ENCODE measurements at regions not wholly inside any gene's neighbourhood (a gene's known extent, or its start where the extent isn't known, plus 50 kb on each side); places are given as distances from the start of the nearest gene placed in this dataset.
"Not testable (repeated sequence)": the region's sequence is repeated elsewhere in the genome, so short reads cannot be mapped to it uniquely, and the experiment has no call there.

DNA sequence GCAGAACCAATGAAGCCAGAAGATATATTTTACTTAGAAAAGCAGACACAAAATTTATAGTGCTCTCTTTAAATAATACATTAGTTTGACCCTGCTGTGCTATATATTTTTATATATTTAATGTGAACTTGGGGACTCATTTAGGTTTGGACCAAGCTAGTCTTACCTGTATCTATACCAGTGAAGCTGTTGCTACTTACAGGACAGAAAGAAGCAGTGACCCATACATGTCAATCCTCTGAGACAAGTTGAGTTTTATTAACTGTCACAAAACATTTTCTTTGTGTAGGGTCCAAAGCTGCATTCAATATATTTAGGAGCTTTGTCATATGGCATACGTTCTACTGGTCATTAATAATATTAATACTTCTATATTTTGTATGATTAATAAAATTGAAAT lies 327.7 kb upstream of the NUDT12 start:
- no peak overlapping the region for H3K27ac ChIP-seq (ENCODE audit: low read depth in 2 of 2, low read length in 2 of 2)
- no peaks in the 10 kb centered on the region for H3K4me1 ChIP-seq (ENCODE audit: control insufficient read depth in 2 of 2, insufficient read depth in 2 of 2, low read length in 2 of 2)
- H3K9me3 ChIP-seq (ENCODE audit: control insufficient read depth in 2 of 2, low read length in 2 of 2), result no peaks in the 10 kb centered on the region
- H3K36me3 ChIP-seq (ENCODE audit: control insufficient read depth in 2 of 2, insufficient read depth in 2 of 2, low read length in 2 of 2), result no peaks in the 10 kb centered on the region
- no peaks in the 10 kb centered on the region for H3K27me3 ChIP-seq (ENCODE audit: control insufficient read depth in 2 of 2, insufficient read depth in 2 of 2, low read length in 2 of 2)
- H3K4me3 ChIP-seq (ENCODE audit: low read length in 2 of 2), result no peak overlapping the region
- H3K9ac ChIP-seq (ENCODE audit: low read depth in 1 of 2, low read length in 2 of 2), result no peak overlapping the region

DNA sequence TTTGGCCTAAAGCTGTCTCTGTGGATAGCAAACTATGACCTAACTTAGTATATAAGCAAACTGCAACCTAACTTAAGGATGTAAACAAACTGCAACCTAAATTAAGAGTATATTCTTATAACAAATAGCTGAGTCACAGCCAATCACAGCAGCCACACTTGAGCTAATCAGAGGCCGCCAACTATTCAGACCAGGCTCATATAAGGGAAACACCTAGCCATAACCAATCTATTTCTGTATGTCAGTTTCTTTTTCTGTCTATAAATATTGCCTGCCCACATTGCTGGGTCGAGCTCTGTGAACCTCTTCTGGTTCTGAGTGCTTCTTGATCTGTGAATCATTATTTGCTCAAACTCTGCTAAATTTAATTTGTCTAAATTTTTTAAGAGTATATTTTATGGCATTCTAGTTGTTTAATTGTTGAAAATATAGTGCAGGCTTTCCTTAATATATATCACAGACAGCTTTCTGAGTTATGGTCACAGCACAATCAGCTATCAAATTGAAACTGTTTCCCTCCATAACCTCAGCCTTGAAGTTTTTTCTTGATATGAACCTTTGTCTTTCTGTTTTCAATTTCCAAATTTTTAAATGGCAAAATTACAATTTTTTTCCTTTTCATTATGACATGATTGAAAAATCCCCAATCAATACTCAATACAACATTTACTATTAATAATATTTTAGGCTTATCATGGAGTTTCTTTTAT lies 327.1 kb upstream of the NUDT12 start:
- no peak overlapping the region for H3K4me3 ChIP-seq (ENCODE audit: low read length in 2 of 2)
- H3K36me3 ChIP-seq (ENCODE audit: control insufficient read depth in 2 of 2, insufficient read depth in 2 of 2, low read length in 2 of 2), result no peaks in the 10 kb centered on the region
- H3K4me1 ChIP-seq (ENCODE audit: control insufficient read depth in 2 of 2, insufficient read depth in 2 of 2, low read length in 2 of 2), result no peaks in the 10 kb centered on the region
- no peaks in the 10 kb centered on the region for H3K9me3 ChIP-seq (ENCODE audit: control insufficient read depth in 2 of 2, low read length in 2 of 2)
- H3K27me3 ChIP-seq (ENCODE audit: control insufficient read depth in 2 of 2, insufficient read depth in 2 of 2, low read length in 2 of 2), result no peaks in the 10 kb centered on the region
- no peak overlapping the region for H3K9ac ChIP-seq (ENCODE audit: low read depth in 1 of 2, low read length in 2 of 2)
- H3K27ac ChIP-seq (ENCODE audit: low read depth in 2 of 2, low read length in 2 of 2), result no peak overlapping the region

GRCh38 chr5:103886826-103887225 lies 324.2 kb upstream of the NUDT12 start:
- Histone ChIP-seq H3K4me1 (ENCODE audit: control insufficient read depth in 2 of 2, insufficient read depth in 2 of 2, low read length in 2 of 2) (no peaks in the 10 kb centered on the region), H3K36me3 (ENCODE audit: control insufficient read depth in 2 of 2, insufficient read depth in 2 of 2, low read length in 2 of 2) (no peaks in the 10 kb centered on the region), H3K27me3 (ENCODE audit: control insufficient read depth in 2 of 2, insufficient read depth in 2 of 2, low read length in 2 of 2) (no peaks in the 10 kb centered on the region), H3K9me3 (ENCODE audit: control insufficient read depth in 2 of 2, low read length in 2 of 2) (no peaks in the 10 kb centered on the region), H3K4me3 (ENCODE audit: low read length in 2 of 2) (no peak overlapping the region), H3K27ac (ENCODE audit: low read depth in 2 of 2, low read length in 2 of 2) (no peak overlapping the region), H3K9ac (ENCODE audit: low read depth in 1 of 2, low read length in 2 of 2) (no peak overlapping the region)

- Histone ChIP-seq H3K27ac (ENCODE audit: low read depth in 2 of 2, low read length in 2 of 2) (no peak overlapping the region), H3K36me3 (ENCODE audit: control insufficient read depth in 2 of 2, insufficient read depth in 2 of 2, low read length in 2 of 2) (no peaks in the 10 kb centered on the region), H3K9ac (ENCODE audit: low read depth in 1 of 2, low read length in 2 of 2) (no peak overlapping the region), H3K9me3 (ENCODE audit: control insufficient read depth in 2 of 2, low read length in 2 of 2) (no peaks in the 10 kb centered on the region), H3K4me3 (ENCODE audit: low read length in 2 of 2) (no peak overlapping the region), H3K27me3 (ENCODE audit: control insufficient read depth in 2 of 2, insufficient read depth in 2 of 2, low read length in 2 of 2) (no peaks in the 10 kb centered on the region), H3K4me1 (ENCODE audit: control insufficient read depth in 2 of 2, insufficient read depth in 2 of 2, low read length in 2 of 2) (no peaks in the 10 kb centered on the region)
Observed at GRCh38 chr5:103883143-103883542, 320.6 kb upstream of the NUDT12 start.

DNA sequence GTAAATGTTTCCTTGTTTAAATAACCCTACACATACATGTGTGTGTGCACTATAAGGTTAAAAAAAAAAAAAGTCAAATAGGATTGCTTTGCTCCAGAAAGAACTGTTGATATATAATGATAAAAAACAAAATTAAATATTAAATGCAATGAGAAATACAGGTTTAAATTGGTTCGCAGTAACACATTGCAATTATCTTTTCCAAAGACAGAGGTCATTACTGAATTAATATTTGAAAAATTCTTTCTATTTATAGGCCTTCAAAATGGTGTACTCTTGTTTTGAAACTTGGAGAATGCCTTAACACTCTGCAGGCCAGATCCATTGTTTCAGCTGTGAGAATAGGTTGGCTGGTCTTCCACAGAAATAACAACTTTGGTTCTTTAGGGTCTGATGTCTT lies 319.0 kb upstream of the NUDT12 start:
- H3K4me3 ChIP-seq (ENCODE audit: low read length in 2 of 2), result no peak overlapping the region
- H3K9ac ChIP-seq (ENCODE audit: low read depth in 1 of 2, low read length in 2 of 2), result no peak overlapping the region
- no peaks in the 10 kb centered on the region for H3K27me3 ChIP-seq (ENCODE audit: control insufficient read depth in 2 of 2, insufficient read depth in 2 of 2, low read length in 2 of 2)
- no peaks in the 10 kb centered on the region for H3K4me1 ChIP-seq (ENCODE audit: control insufficient read depth in 2 of 2, insufficient read depth in 2 of 2, low read length in 2 of 2)
- H3K27ac ChIP-seq (ENCODE audit: low read depth in 2 of 2, low read length in 2 of 2), result no peak overlapping the region
- no peaks in the 10 kb centered on the region for H3K9me3 ChIP-seq (ENCODE audit: control insufficient read depth in 2 of 2, low read length in 2 of 2)
- H3K36me3 ChIP-seq (ENCODE audit: control insufficient read depth in 2 of 2, insufficient read depth in 2 of 2, low read length in 2 of 2), result no peaks in the 10 kb centered on the region

DNA sequence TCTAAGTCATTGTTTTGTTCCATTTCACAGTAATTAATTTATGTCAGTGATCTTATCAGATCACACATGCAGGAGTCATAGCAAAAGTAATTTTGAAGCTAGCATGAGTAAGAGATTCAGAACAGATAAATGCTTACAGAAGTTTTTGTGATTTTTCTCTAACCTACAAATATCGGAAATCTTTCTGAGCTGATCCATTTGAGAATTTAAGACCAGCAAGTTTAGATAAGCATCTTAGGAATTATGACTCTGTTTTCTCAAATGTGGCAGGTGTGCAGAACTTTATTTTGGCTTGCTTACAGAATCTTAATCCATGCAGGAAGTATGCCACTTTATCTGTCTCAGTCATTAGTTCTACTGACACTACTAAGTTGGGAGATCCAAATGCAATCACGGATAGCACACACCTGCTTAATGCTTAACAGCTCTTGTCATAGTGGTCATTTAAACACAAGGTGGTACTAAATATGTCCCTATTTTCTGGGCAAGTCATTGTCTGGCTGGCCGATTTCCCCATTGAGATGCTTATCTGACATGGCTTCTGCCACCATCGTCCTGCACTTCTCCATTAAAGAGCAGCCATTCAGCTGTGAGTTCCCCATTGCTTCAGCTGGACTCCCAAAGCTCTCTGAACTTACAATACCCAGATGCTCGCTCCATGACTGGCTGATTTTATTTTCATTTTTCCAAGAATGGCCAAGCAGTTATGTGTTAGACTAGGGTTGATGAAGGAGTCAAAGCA lies 305.4 kb upstream of the NUDT12 start:
- Histone ChIP-seq H3K4me1 (ENCODE audit: control insufficient read depth in 2 of 2, insufficient read depth in 2 of 2, low read length in 2 of 2) (no peaks in the 10 kb centered on the region), H3K27ac (ENCODE audit: low read depth in 2 of 2, low read length in 2 of 2) (no peak overlapping the region), H3K9ac (ENCODE audit: low read depth in 1 of 2, low read length in 2 of 2) (no peak overlapping the region), H3K4me3 (ENCODE audit: low read length in 2 of 2) (no peak overlapping the region), H3K9me3 (ENCODE audit: control insufficient read depth in 2 of 2, low read length in 2 of 2) (no peaks in the 10 kb centered on the region), H3K36me3 (ENCODE audit: control insufficient read depth in 2 of 2, insufficient read depth in 2 of 2, low read length in 2 of 2) (no peaks in the 10 kb centered on the region), H3K27me3 (ENCODE audit: control insufficient read depth in 2 of 2, insufficient read depth in 2 of 2, low read length in 2 of 2) (no peaks in the 10 kb centered on the region)

GRCh38 chr5:103866169-103866568 lies 303.6 kb upstream of the NUDT12 start:
- Histone ChIP-seq H3K4me3 (ENCODE audit: low read length in 2 of 2) (no peak overlapping the region), H3K27me3 (ENCODE audit: control insufficient read depth in 2 of 2, insufficient read depth in 2 of 2, low read length in 2 of 2) (no peaks in the 10 kb centered on the region), H3K27ac (ENCODE audit: low read depth in 2 of 2, low read length in 2 of 2) (no peak overlapping the region), H3K9me3 (ENCODE audit: control insufficient read depth in 2 of 2, low read length in 2 of 2) (no peaks in the 10 kb centered on the region), H3K4me1 (ENCODE audit: control insufficient read depth in 2 of 2, insufficient read depth in 2 of 2, low read length in 2 of 2) (no peaks in the 10 kb centered on the region), H3K36me3 (ENCODE audit: control insufficient read depth in 2 of 2, insufficient read depth in 2 of 2, low read length in 2 of 2) (no peaks in the 10 kb centered on the region), H3K9ac (ENCODE audit: low read depth in 1 of 2, low read length in 2 of 2) (no peak overlapping the region)

DNA sequence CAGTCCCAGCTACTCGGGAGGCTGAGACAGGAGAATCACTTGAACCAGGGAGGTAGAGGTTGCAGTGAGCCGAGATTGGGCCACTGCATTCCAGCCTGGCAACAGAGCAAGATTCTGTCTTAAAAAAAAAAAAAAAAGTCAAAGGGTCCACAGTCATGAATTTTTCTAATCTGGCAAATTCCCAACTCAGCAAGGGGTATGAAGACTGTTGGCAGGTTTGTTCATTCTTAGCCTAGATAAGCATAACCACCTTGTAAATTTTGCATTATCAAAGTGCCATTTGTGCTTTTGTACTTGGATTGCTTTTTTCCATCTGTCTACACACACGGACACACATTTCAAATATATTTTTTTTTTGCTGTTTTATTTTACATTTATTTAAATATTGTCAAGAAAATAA lies 299.8 kb upstream of the NUDT12 start:
- Histone ChIP-seq H3K9me3 (ENCODE audit: control insufficient read depth in 2 of 2, low read length in 2 of 2) (no peaks in the 10 kb centered on the region), H3K27me3 (ENCODE audit: control insufficient read depth in 2 of 2, insufficient read depth in 2 of 2, low read length in 2 of 2) (no peaks in the 10 kb centered on the region), H3K36me3 (ENCODE audit: control insufficient read depth in 2 of 2, insufficient read depth in 2 of 2, low read length in 2 of 2) (no peaks in the 10 kb centered on the region), H3K27ac (ENCODE audit: low read depth in 2 of 2, low read length in 2 of 2) (no peak overlapping the region), H3K4me3 (ENCODE audit: low read length in 2 of 2) (no peak overlapping the region), H3K4me1 (ENCODE audit: control insufficient read depth in 2 of 2, insufficient read depth in 2 of 2, low read length in 2 of 2) (no peaks in the 10 kb centered on the region), H3K9ac (ENCODE audit: low read depth in 1 of 2, low read length in 2 of 2) (no peak overlapping the region)

GRCh38 chr5:103860327-103860726 lies 297.7 kb upstream of the NUDT12 start:
- Histone ChIP-seq H3K4me3 (ENCODE audit: low read length in 2 of 2) (no peak overlapping the region), H3K27ac (ENCODE audit: low read depth in 2 of 2, low read length in 2 of 2) (no peak overlapping the region), H3K27me3 (ENCODE audit: control insufficient read depth in 2 of 2, insufficient read depth in 2 of 2, low read length in 2 of 2) (no peaks in the 10 kb centered on the region), H3K36me3 (ENCODE audit: control insufficient read depth in 2 of 2, insufficient read depth in 2 of 2, low read length in 2 of 2) (no peaks in the 10 kb centered on the region), H3K9ac (ENCODE audit: low read depth in 1 of 2, low read length in 2 of 2) (no peak overlapping the region), H3K4me1 (ENCODE audit: control insufficient read depth in 2 of 2, insufficient read depth in 2 of 2, low read length in 2 of 2) (no peaks in the 10 kb centered on the region), H3K9me3 (ENCODE audit: control insufficient read depth in 2 of 2, low read length in 2 of 2) (no peaks in the 10 kb centered on the region)

DNA sequence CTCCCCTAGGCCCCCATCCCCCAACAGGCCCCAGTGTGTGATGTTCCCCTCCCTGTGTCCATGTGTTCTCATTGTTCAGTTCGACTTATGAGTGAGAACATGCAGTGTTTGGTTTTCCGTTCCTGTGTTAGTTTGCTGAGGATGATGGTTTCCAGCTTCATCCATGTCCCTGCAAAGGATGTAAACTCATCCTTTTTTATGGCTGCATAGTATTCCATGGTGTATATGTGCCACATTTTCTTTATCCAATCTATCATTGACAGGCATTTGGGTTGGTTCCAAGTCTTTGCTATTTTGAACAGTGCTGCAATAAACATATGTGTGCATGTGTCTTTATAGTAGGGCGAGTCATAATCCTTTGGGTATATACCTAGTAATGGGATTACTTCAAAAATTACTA lies 295.8 kb upstream of the NUDT12 start:
- H3K4me3 ChIP-seq (ENCODE audit: low read length in 2 of 2); H3K9ac ChIP-seq (ENCODE audit: low read depth in 1 of 2, low read length in 2 of 2); H3K27ac ChIP-seq (ENCODE audit: low read depth in 2 of 2, low read length in 2 of 2); H3K4me1 ChIP-seq (ENCODE audit: control insufficient read depth in 2 of 2, insufficient read depth in 2 of 2, low read length in 2 of 2); H3K27me3 ChIP-seq (ENCODE audit: control insufficient read depth in 2 of 2, insufficient read depth in 2 of 2, low read length in 2 of 2); H3K9me3 ChIP-seq (ENCODE audit: control insufficient read depth in 2 of 2, low read length in 2 of 2); H3K36me3 ChIP-seq (ENCODE audit: control insufficient read depth in 2 of 2, insufficient read depth in 2 of 2, low read length in 2 of 2): not testable (repeated sequence)
